ENCODE measurements at regions not wholly inside any gene's neighbourhood (a gene's known extent, or its start where the extent isn't known, plus 50 kb on each side); places are given as distances from the start of the nearest gene placed in this dataset.

- Mint-ChIP-seq H3K4me3 (no peak overlapping the region), H3K36me3 (ENCODE audit: low read depth) (no peaks in the 10 kb centered on the region), H3K27me3 (ENCODE audit: low read depth, poor library complexity) (peaks cover 25% of the 10 kb centered on the region), H3K4me1 (peaks cover 13% of the 10 kb centered on the region), H3K27ac (no peak overlapping the region), H3K9me3 (peaks cover 26% of the 10 kb centered on the region)
- DNase-seq, result no peak
- no peak for TF ChIP-seq CTCF (IDR thresholded peaks at IDR 0.05)
Measured at GRCh38 chr20:60233018-60233630, 274.9 kb downstream of the CDH26 start.

- no peak for DNase-seq
- TF ChIP-seq CTCF (IDR thresholded peaks at IDR 0.05), result no peak
- Mint-ChIP-seq H3K27ac (no peak overlapping the region), H3K4me1 (peaks cover 20% of the 10 kb centered on the region), H3K4me3 (no peak overlapping the region), H3K9me3 (peaks cover 8% of the 10 kb centered on the region), H3K36me3 (ENCODE audit: low read depth) (no peaks in the 10 kb centered on the region), H3K27me3 (ENCODE audit: low read depth, poor library complexity) (peaks cover 21% of the 10 kb centered on the region)
Measured at GRCh38 chr20:60236613-60237012, 278.4 kb downstream of the CDH26 start.

GRCh38 chr20:60237981-60238380 is 279.8 kb downstream of the CDH26 start:
- TF ChIP-seq CTCF (IDR thresholded peaks at IDR 0.05), result no peak
- no peak for DNase-seq
- Mint-ChIP-seq H3K4me3 (no peak overlapping the region), H3K27ac (peak overlapping the region; percentile 32), H3K9me3 (peaks cover 10% of the 10 kb centered on the region), H3K4me1 (peaks cover 15% of the 10 kb centered on the region), H3K27me3 (ENCODE audit: low read depth, poor library complexity) (peaks cover 21% of the 10 kb centered on the region), H3K36me3 (ENCODE audit: low read depth) (no peaks in the 10 kb centered on the region)

GRCh38 chr20:60238992-60239660 is 280.9 kb downstream of the CDH26 start:
- H3K27me3 Mint-ChIP-seq (ENCODE audit: low read depth, poor library complexity), result peaks cover 23% of the 10 kb centered on the region
- peak overlapping the region; percentile 72 for H3K27ac Mint-ChIP-seq
- no peak overlapping the region for H3K4me3 Mint-ChIP-seq
- H3K4me1 Mint-ChIP-seq, result peaks cover 7% of the 10 kb centered on the region
- TF ChIP-seq CTCF (IDR thresholded peaks at IDR 0.05), result no peak
- peaks cover 7% of the 10 kb centered on the region for H3K9me3 Mint-ChIP-seq
- H3K36me3 Mint-ChIP-seq (ENCODE audit: low read depth), result no peaks in the 10 kb centered on the region
- DNase-seq, result no peak

- Mint-ChIP-seq H3K36me3 (ENCODE audit: low read depth) (no peaks in the 10 kb centered on the region), H3K27me3 (ENCODE audit: low read depth, poor library complexity) (peaks cover 31% of the 10 kb centered on the region), H3K9me3 (peaks cover 7% of the 10 kb centered on the region), H3K4me3 (no peak overlapping the region), H3K27ac (no peak overlapping the region), H3K4me1 (peaks cover 7% of the 10 kb centered on the region)
- no peak for TF ChIP-seq CTCF (IDR thresholded peaks at IDR 0.05)
- no peak for DNase-seq
Measured at GRCh38 chr20:60239956-60240355, 281.7 kb downstream of the CDH26 start.

GRCh38 chr20:60240415-60240814 is 282.2 kb downstream of the CDH26 start:
- Mint-ChIP-seq H3K27ac (no peak overlapping the region), H3K9me3 (peaks cover 7% of the 10 kb centered on the region), H3K27me3 (ENCODE audit: low read depth, poor library complexity) (peaks cover 31% of the 10 kb centered on the region), H3K4me1 (peaks cover 7% of the 10 kb centered on the region), H3K4me3 (no peak overlapping the region), H3K36me3 (ENCODE audit: low read depth) (no peaks in the 10 kb centered on the region)
- no peak for DNase-seq
- TF ChIP-seq CTCF (IDR thresholded peaks at IDR 0.05), result no peak
